BJ (cell line): ENCODE measurements at regions not wholly inside any gene's neighbourhood (a gene's known extent, or its start where the extent isn't known, plus 50 kb on each side); places are given as distances from the start of the nearest gene placed in this dataset.
"Not testable (repeated sequence)": the region's sequence is repeated elsewhere in the genome, so short reads cannot be mapped to it uniquely, and the experiment has no call there.

Source experiments
- CTCF ChIA-PET: fragments of 350-600 bp; formaldehyde crosslinking; extraction: SDS; loops from one replicate; lab custom pipeline; 2021; ENCODE audit warnings: antibody characterized with exemption, inconsistent platforms; lab: Yijun Ruan, JAX
- POLR2A ChIA-PET: fragments of 300-600 bp; sonication (Branson Sonifier 250); formaldehyde crosslinking; extraction: SDS; loops from one replicate; lab custom pipeline; 2021; ENCODE audit warnings: antibody characterized with exemption; lab: Charles Lee
- DNase-seq: peaks from one replicate; pipeline ENCODE4 v3.0.0-alpha.2; 2011; ENCODE audit warnings: low read depth
- H3K27me3 ChIP-seq: 2 replicates; pipeline ENCODE4 v1.6.0; 2011; ENCODE audit warnings: low read length; ENCODE audit not compliant: control insufficient read depth, insufficient read depth
- H3K36me3 ChIP-seq: 2 replicates; pipeline ENCODE4 v1.5.1; 2011; ENCODE audit warnings: low read length; ENCODE audit not compliant: control insufficient read depth, insufficient read depth
- H3K4me3 ChIP-seq: 2 replicates; pipeline ENCODE4 v1.5.1; 2011; ENCODE audit warnings: low read depth, mild to moderate bottlenecking, control low read depth, low read length
- TF ChIP-seq, protein P1 (sequence below): IDR thresholded peaks from 2 replicates; pipeline ENCODE4 v1.5.1; 2011; ENCODE audit warnings: low read depth, mild to moderate bottlenecking, control low read depth, inconsistent platforms, low read length, moderate library complexity; ENCODE audit not compliant: insufficient read depth

DNA sequence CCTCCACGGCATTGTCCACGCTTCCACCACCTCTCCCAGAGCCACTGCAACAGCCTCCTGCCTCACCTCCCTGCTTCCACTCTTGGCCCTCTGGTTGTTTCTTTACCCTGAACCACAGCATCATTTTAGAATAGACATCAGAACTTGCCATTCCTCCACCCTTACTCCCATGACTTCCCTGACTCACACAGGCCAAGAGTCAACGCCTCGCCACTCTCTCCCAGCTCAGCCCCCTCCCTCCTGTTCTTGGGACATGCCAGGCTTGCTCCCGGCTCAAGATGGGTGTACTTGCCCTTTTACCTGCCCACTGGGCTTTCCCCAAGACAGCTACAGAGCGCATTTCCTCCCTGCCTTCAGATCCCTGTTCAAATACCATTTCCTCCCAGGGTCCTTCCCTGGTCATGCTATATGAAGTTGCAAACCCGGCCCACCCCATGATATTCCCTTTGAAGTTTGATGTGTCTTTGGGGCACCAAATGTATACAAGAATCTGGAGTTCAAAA, 429.1 kb downstream of the RPS24 start:
- TF ChIP-seq, protein P1, sequence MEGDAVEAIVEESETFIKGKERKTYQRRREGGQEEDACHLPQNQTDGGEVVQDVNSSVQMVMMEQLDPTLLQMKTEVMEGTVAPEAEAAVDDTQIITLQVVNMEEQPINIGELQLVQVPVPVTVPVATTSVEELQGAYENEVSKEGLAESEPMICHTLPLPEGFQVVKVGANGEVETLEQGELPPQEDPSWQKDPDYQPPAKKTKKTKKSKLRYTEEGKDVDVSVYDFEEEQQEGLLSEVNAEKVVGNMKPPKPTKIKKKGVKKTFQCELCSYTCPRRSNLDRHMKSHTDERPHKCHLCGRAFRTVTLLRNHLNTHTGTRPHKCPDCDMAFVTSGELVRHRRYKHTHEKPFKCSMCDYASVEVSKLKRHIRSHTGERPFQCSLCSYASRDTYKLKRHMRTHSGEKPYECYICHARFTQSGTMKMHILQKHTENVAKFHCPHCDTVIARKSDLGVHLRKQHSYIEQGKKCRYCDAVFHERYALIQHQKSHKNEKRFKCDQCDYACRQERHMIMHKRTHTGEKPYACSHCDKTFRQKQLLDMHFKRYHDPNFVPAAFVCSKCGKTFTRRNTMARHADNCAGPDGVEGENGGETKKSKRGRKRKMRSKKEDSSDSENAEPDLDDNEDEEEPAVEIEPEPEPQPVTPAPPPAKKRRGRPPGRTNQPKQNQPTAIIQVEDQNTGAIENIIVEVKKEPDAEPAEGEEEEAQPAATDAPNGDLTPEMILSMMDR = no peak
- H3K36me3 ChIP-seq = no peaks in the 10 kb centered on the region
- H3K27me3 ChIP-seq = no peaks in the 10 kb centered on the region
- ChIA-PET CTCF (no interaction called here), POLR2A (no interaction called here)
- H3K4me3 ChIP-seq = no peak overlapping the region
- DNase-seq = no peak

DNA sequence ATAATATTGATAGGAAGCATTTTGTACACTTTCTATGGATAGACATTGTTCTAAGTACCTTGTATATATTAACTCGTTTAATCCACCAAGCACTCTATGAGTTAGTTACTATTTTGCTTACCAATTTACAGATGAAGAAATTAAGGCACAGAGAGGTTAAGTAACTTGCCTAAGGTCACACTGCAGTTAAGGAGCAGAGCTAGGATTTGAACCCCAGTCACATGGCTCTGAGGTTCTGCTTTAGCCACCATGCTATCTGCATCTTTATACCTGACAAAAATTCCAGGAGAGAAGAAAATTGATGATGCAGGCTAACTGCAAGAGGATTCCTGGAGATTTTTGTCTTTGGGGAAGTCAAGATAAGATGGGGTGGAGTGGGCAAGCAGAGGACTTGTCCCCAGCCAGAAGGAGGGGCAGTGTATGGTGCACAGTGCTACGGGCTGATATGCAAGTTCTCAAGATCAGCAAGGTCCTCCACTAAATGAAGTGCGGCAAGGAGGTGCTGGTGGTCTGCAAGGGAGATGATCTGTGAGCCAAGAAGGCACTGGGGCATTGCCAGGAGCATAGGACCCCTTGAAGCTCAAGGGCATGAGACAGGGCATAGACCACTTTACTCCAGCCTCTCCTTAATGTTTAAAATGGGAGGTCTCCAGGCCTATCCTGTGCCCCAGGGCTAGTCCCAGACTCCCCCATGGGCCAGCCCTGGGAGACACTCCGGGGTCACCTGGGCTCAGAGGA, 430.6 kb downstream of the RPS24 start:
- Histone ChIP-seq H3K36me3 (no peaks in the 10 kb centered on the region), H3K4me3 (no peak overlapping the region), H3K27me3 (no peaks in the 10 kb centered on the region)
- ChIA-PET CTCF (no interaction called here), POLR2A (no interaction called here)
- TF ChIP-seq, protein P1 = no peak
- no peak for DNase-seq

DNA sequence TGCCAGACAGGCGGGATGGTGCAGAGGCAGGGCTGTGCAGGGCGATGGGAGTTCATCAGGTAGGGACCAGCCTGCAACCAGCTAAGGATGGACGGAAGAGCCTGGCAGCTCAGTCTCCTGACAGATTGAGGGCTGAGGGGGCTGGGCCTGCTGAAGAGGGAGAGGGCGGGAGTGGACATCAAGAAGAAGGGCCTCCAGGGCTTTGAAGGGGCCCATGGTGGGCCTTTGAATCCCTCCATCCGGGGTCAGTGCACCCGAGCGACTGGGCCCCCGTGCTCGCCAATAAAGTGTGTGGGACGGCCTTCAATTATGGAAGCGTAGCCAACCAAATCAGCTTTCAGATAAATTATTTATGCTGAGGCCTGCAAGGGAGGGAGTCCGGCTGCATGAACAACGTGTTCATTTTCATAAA, 431.2 kb downstream of the RPS24 start:
- TF ChIP-seq, protein P1 = no peak
- no peak for DNase-seq
- H3K36me3 ChIP-seq = no peaks in the 10 kb centered on the region
- H3K27me3 ChIP-seq = no peaks in the 10 kb centered on the region
- H3K4me3 ChIP-seq = no peak overlapping the region
- CTCF ChIA-PET = no interaction called here
- POLR2A ChIA-PET = no interaction called here

GRCh38 chr10:78465431-78465830, 431.8 kb downstream of the RPS24 start:
- ChIA-PET CTCF (no interaction called here), POLR2A (no interaction called here)
- TF ChIP-seq, protein P1 = no peak
- DNase-seq = no peak
- no peak overlapping the region for H3K4me3 ChIP-seq
- no peaks in the 10 kb centered on the region for H3K36me3 ChIP-seq
- no peaks in the 10 kb centered on the region; the same call in 1 of the 2 replicates for H3K27me3 ChIP-seq

GRCh38 chr10:78467496-78468106, 433.9 kb downstream of the RPS24 start:
- ChIA-PET POLR2A (interaction anchor here (0.6 kb wide), 1 partner anchor 56 kb away, joined by 6 read pairs; no protein-coding TSS in a partner anchor), CTCF (no interaction called here)
- Histone ChIP-seq H3K36me3 (no peaks in the 10 kb centered on the region), H3K27me3 (no peaks in the 10 kb centered on the region; the same call in 1 of the 2 replicates), H3K4me3 (no peak overlapping the region)
- no peak for DNase-seq
- TF ChIP-seq, protein P1 = no peak

DNA sequence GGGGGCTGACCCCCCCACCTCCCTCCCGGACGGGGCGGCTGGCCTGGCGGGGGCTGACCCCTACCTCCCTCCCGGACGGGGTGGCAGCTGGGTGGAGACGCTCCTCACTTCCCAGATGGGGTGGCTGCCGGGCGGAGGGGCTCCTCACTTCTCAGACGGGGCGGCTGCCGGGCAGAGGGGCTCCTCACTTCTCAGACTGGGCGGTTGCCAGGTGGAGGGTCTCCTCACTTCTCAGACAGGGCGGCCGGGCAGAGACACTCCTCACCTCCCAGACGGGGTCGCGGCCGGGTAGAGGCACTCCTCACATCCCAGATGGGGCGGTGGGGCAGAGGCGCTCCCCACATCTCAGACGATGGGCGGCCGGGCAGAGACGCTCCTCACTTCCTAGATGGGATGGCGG, 435.1 kb downstream of the RPS24 start:
- CTCF ChIA-PET, H3K36me3 ChIP-seq, DNase-seq, H3K27me3 ChIP-seq, POLR2A ChIA-PET, H3K4me3 ChIP-seq: not testable (repeated sequence)
